MM.1S (cell line): ENCODE measurements at regions not wholly inside any gene's neighbourhood (a gene's known extent, or its start where the extent isn't known, plus 50 kb on each side); places are given as distances from the start of the nearest gene placed in this dataset.

Source experiments
- CTCF ChIP-seq: fragments of 300-600 bp; sonication (generic); IDR thresholded peaks from 2 replicates; pipeline ENCODE4 v1.5.1; 2016; ENCODE audit warnings: antibody characterized with exemption, low read length, mixed read lengths
- EZH2 ChIP-seq: fragments of 300-600 bp; sonication (generic); optimal IDR thresholded peaks from 2 replicates; pipeline ENCODE3; 2017; ENCODE audit warnings: low read depth, mild to moderate bottlenecking, antibody characterized with exemption, low read length, mixed read lengths

- TF ChIP-seq CTCF (no peak), EZH2 (no peak)
Measured at GRCh38 chr1:177620636-177621190, 349.1 kb downstream of the SEC16B start.
